CD4-positive, alpha-beta T cell (primary cell): ENCODE measurements at regions not wholly inside any gene's neighbourhood (a gene's known extent, or its start where the extent isn't known, plus 50 kb on each side); places are given as distances from the start of the nearest gene placed in this dataset.

Experiments used
- ATAC-seq: fragments of 200-7000 bp; cut with Tn5 transposase; one replicate; pipeline ENCODE4 v1.10.0; 2022; ENCODE audit warnings: mild to moderate bottlenecking; ENCODE audit not compliant: poor library complexity
- CTCF ChIA-PET: fragments of 350-600 bp; sonication (Branson Sonifier 250); formaldehyde crosslinking; loops from one replicate; lab custom pipeline; 2021; ENCODE audit warnings: antibody characterized with exemption, inconsistent platforms; lab: Charles Lee
- POLR2A ChIA-PET: fragments of 350-600 bp; sonication (Branson Sonifier 250); formaldehyde crosslinking; loops from one replicate; lab custom pipeline; 2021; ENCODE audit warnings: antibody characterized with exemption, inconsistent platforms; lab: Charles Lee
- DNase-seq, 14 experiments: peaks; one replicate each; pipeline ENCODE4 v3.0.0-alpha.2; 2013 to 2020; ENCODE audit warnings: mixed read lengths in 2 of 14
- H3K27ac ChIP-seq, 2 donors: one replicate each; pipeline versions ENCODE4 v1.5.1 to v1.7.0; 2013; ENCODE audit warnings: low read length in 2 of 2, low read depth in 1 of 2, mild to moderate bottlenecking in 1 of 2
- H3K27me3 ChIP-seq, 2 experiments: 1 replicate in 1 of 2; 2 replicates in 1 of 2; pipeline versions ENCODE4 v1.6.1 to v1.7.0; 2013; ENCODE audit warnings: low read length in 2 of 2, control low read depth in 1 of 2, mild to moderate bottlenecking in 1 of 2, moderate library complexity in 1 of 2; ENCODE audit not compliant: insufficient read depth in 2 of 2, control insufficient read depth in 1 of 2
- H3K36me3 ChIP-seq: one replicate; pipeline ENCODE4 v1.6.1; 2013; ENCODE audit warnings: low read length, control low read depth; ENCODE audit not compliant: insufficient read depth
- H3K4me1 ChIP-seq: one replicate; pipeline ENCODE4 v1.6.1; 2013; ENCODE audit warnings: low read length, control low read depth; ENCODE audit not compliant: insufficient read depth
- H3K4me3 ChIP-seq: one replicate; pipeline ENCODE4 v1.5.1; 2013; ENCODE audit warnings: mild to moderate bottlenecking, low read length, moderate library complexity
- H3K9me3 ChIP-seq, 2 experiments: 1 replicate in 1 of 2; 2 replicates in 1 of 2; pipeline versions ENCODE4 v1.6.1 to v1.7.0; 2013; ENCODE audit warnings: low read length in 2 of 2, mild to moderate bottlenecking in 2 of 2, control low read depth in 1 of 2, moderate library complexity in 1 of 2; ENCODE audit not compliant: control insufficient read depth in 1 of 2, insufficient read depth in 1 of 2
- H3K27ac Mint-ChIP-seq: one replicate; pipeline ENCODE4 v1.8.0; 2020; ENCODE audit warnings: mixed read lengths
- H3K27me3 Mint-ChIP-seq: one replicate; pipeline ENCODE4 v1.8.0; 2021; ENCODE audit warnings: mixed read lengths
- H3K36me3 Mint-ChIP-seq: one replicate; pipeline ENCODE4 v1.8.0; 2021; ENCODE audit warnings: low read depth, mixed read lengths
- H3K4me1 Mint-ChIP-seq: one replicate; pipeline ENCODE4 v1.8.0; 2021; ENCODE audit warnings: low read depth, mixed read lengths
- H3K4me3 Mint-ChIP-seq: one replicate; pipeline ENCODE4 v1.8.0; 2020; ENCODE audit warnings: mild to moderate bottlenecking, mixed read lengths
- H3K9me3 Mint-ChIP-seq: one replicate; pipeline ENCODE4 v1.8.0; 2020; ENCODE audit warnings: mixed read lengths
- intact Hi-C, 2 experiments: fragments of 100-400 bp; cut with DNase I in 1 of 2; cut with micrococcal nuclease in 1 of 2; formaldehyde crosslinking; loops; one replicate each; pipeline versions ENCODE4 v1.15.1 to v1.9.0; 2023 to 2025; cut with DNase I, micrococcal nuclease
- TF ChIP-seq, protein P1 (sequence below): fragments of 200-600 bp; IDR thresholded peaks from one replicate; pipeline ENCODE4 v1.8.0; 2022; ENCODE audit warnings: antibody characterized with exemption, mild to moderate bottlenecking

DNA sequence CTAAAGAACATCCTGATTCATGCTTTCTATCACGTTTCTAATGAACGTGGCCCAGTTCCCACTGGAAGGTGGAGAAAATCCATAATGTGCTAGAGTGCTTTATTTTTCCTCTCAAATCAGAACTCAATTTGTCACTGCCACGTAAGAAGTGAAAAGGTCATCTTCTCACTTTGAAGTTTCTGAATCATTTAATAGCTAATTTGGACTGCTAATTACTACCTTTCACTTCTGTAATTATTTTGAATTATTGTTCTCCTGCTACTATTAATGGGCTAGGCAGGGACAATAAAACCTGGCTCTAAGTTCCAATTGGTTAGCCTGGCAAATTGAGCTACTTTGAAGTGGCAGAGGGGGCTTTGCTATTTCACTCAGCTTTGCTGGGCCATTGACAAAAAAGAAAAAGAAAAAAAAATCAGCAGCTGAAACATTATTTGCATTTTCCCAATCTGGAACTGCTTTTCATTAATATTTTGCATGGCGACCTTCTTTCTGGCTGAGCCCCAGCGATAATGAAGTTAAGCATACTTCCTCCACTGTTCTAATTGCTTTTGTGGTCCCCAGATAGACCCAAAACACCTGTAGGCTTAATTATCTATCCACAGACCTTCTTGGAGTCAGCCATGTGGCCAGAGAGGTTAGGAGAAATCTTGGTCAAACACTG, 264.2 kb downstream of the SEC23IP start:
- peaks cover 2 to 10% of the 10 kb centered on the region in 2 experiments for H3K27me3 ChIP-seq

DNA sequence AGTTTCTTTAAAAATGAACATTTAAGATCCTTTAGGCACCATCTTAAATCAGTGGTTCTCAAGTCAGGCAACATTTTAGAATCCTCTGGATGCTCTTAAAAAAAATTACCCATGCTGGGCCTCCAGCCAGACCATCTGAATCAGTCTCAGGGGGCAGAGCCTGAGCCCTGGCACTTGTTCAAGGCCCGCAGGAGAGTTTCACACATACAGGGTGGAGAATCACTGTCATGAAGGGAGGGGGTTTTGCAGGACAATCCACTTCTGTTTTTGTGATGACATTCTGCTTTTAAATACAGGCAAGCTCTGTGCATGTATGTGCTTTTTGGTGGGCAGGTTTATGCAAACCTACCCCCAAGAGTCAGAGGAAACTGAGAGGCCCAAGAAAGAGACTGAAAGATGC, 268.6 kb downstream of the SEC23IP start:
- Mint-ChIP-seq H3K27me3 (peaks cover 3% of the 10 kb centered on the region), H3K4me3 (no peak overlapping the region), H3K27ac (no peak overlapping the region), H3K36me3 (no peaks in the 10 kb centered on the region), H3K4me1 (no peaks in the 10 kb centered on the region), H3K9me3 (no peaks in the 10 kb centered on the region)
- ATAC-seq (no peak), DNase-seq (no peak)
- no peak overlapping the region for H3K4me3 ChIP-seq
- ChIA-PET POLR2A (no interaction called here), CTCF (no interaction called here)
- no peaks in the 10 kb centered on the region for H3K4me1 ChIP-seq
- peaks cover 2 to 6% of the 10 kb centered on the region in 2 experiments for H3K27me3 ChIP-seq
- intact Hi-C loops: no loop called here
- no peaks in the 10 kb centered on the region for H3K36me3 ChIP-seq
- no peaks in the 10 kb centered on the region for H3K9me3 ChIP-seq
- no peak overlapping the region for H3K27ac ChIP-seq
- TF ChIP-seq, protein P1, sequence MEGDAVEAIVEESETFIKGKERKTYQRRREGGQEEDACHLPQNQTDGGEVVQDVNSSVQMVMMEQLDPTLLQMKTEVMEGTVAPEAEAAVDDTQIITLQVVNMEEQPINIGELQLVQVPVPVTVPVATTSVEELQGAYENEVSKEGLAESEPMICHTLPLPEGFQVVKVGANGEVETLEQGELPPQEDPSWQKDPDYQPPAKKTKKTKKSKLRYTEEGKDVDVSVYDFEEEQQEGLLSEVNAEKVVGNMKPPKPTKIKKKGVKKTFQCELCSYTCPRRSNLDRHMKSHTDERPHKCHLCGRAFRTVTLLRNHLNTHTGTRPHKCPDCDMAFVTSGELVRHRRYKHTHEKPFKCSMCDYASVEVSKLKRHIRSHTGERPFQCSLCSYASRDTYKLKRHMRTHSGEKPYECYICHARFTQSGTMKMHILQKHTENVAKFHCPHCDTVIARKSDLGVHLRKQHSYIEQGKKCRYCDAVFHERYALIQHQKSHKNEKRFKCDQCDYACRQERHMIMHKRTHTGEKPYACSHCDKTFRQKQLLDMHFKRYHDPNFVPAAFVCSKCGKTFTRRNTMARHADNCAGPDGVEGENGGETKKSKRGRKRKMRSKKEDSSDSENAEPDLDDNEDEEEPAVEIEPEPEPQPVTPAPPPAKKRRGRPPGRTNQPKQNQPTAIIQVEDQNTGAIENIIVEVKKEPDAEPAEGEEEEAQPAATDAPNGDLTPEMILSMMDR: no peak

More for the DNA sequence above, 264.2 kb downstream of the SEC23IP start:
- H3K27ac ChIP-seq: no peak overlapping the region
- H3K9me3 ChIP-seq: no peaks in the 10 kb centered on the region
- Mint-ChIP-seq H3K27ac (no peak overlapping the region), H3K4me1 (no peaks in the 10 kb centered on the region), H3K9me3 (peaks cover 3% of the 10 kb centered on the region), H3K27me3 (peaks cover 18% of the 10 kb centered on the region), H3K4me3 (no peak overlapping the region), H3K36me3 (no peaks in the 10 kb centered on the region)
- ChIA-PET POLR2A (no interaction called here), CTCF (no interaction called here)
- no peaks in the 10 kb centered on the region for H3K36me3 ChIP-seq
- TF ChIP-seq, protein P1: no peak
- no peak for ATAC-seq
- no peak for DNase-seq
- intact Hi-C loops: no loop called here
- H3K4me3 ChIP-seq: no peak overlapping the region
- no peaks in the 10 kb centered on the region for H3K4me1 ChIP-seq

DNA sequence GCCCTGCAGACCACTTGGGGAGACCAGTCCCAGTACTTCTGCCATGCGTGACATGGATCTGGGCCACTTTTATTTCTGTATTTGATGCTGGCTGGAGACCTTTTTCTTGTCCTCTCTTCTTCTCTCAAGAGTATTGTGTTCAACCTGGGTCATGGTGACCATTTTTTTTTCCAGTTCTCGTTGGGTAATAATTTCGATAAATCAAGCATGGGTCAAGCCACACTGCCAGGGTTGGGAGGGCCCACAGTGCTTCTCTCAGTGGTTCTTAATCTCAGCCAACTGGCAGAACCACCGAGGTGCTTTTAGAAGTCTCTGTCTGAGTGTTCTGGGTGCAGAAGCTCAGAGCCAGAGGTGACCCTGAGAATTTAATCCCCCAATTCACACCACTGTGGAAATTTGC, 269.9 kb downstream of the SEC23IP start:
- ATAC-seq: no peak
- no peaks in the 10 kb centered on the region for H3K9me3 Mint-ChIP-seq
- no peak overlapping the region for H3K4me3 Mint-ChIP-seq
- no peaks in the 10 kb centered on the region for H3K4me1 Mint-ChIP-seq
- Histone ChIP-seq H3K4me1 (no peaks in the 10 kb centered on the region), H3K9me3 (no peaks in the 10 kb centered on the region), H3K27me3 (peaks cover 0 to 6% of the 10 kb centered on the region in 2 experiments), H3K36me3 (no peaks in the 10 kb centered on the region), H3K4me3 (no peak overlapping the region), H3K27ac (no peak overlapping the region)
- H3K36me3 Mint-ChIP-seq: no peaks in the 10 kb centered on the region
- CTCF ChIA-PET: no interaction called here
- POLR2A ChIA-PET: no interaction called here
- H3K27ac Mint-ChIP-seq: no peak overlapping the region
- DNase-seq: no peak
- H3K27me3 Mint-ChIP-seq: no peaks in the 10 kb centered on the region
- intact Hi-C loops: no loop called here
- TF ChIP-seq, protein P1: no peak
